CD14-positive monocyte (primary cell): ENCODE measurements at regions not wholly inside any gene's neighbourhood (a gene's known extent, or its start where the extent isn't known, plus 50 kb on each side); places are given as distances from the start of the nearest gene placed in this dataset. TPM values are rescaled to one million over a fixed set of nuclear protein-coding genes. Genes with fewer than 3 reads are reported as not detected.

ENCODE experiments used
- DNase-seq, 3 donors: peaks; one replicate each; pipeline ENCODE4 v3.0.0-alpha.2; 2011 to 2022
- H2AFZ ChIP-seq: 2 replicates; pipeline ENCODE4 v1.6.0; 2012; ENCODE audit warnings: mild to moderate bottlenecking, low read depth, low read length, inconsistent platforms; ENCODE audit not compliant: insufficient read depth, poor library complexity, severe bottlenecking
- H3K27ac ChIP-seq, 2 donors: 1 replicate in 1 of 2; 2 replicates in 1 of 2; pipeline ENCODE4 v1.5.1; 2012 to 2013; ENCODE audit warnings: low read length in 2 of 2, control low read depth in 1 of 2, inconsistent platforms in 1 of 2, low read depth in 1 of 2, mild to moderate bottlenecking in 1 of 2
- H3K27me3 ChIP-seq, 2 donors: one replicate each; pipeline versions ENCODE4 v1.6.0 to v1.6.1; 2011 to 2013; ENCODE audit warnings: low read length in 2 of 2; ENCODE audit not compliant: control insufficient read depth in 2 of 2, insufficient read depth in 2 of 2
- H3K36me3 ChIP-seq, 2 donors: replicated peaks in 1 of 2; 1 replicate in 1 of 2; 2 replicates in 1 of 2; pipeline versions ENCODE4 v1.5.1 to v1.6.1; 2012 to 2013; ENCODE audit warnings: low read length in 2 of 2, control low read depth in 1 of 2, inconsistent platforms in 1 of 2, mild to moderate bottlenecking in 1 of 2; ENCODE audit not compliant: insufficient read depth in 2 of 2, control insufficient read depth in 1 of 2
- H3K4me1 ChIP-seq, 2 donors: 1 replicate in 1 of 2; 2 replicates in 1 of 2; pipeline versions ENCODE4 v1.5.1 to v1.6.1; 2012 to 2013; ENCODE audit warnings: low read length in 2 of 2, control low read depth in 1 of 2, inconsistent platforms in 1 of 2, mild to moderate bottlenecking in 1 of 2, moderate library complexity in 1 of 2; ENCODE audit not compliant: insufficient read depth in 2 of 2, control insufficient read depth in 1 of 2
- H3K4me2 ChIP-seq: replicated peaks from 2 replicates; pipeline ENCODE3; 2012; ENCODE audit warnings: low read length, moderate library complexity, mild to moderate bottlenecking; ENCODE audit not compliant: poor library complexity, severe bottlenecking; ENCODE audit errors: extremely low read depth
- H3K4me3 ChIP-seq, 3 experiments: fragments of 200-600 bp in 1 of 3; sonication (generic) in 1 of 3; replicated peaks in 1 of 3; 1 replicate in 2 of 3; 2 replicates in 1 of 3; pipeline ENCODE4 v1.5.1; 2011 to 2013; ENCODE audit warnings: low read length in 3 of 3, mild to moderate bottlenecking in 3 of 3, control low read depth in 2 of 3, low read depth in 2 of 3, inconsistent platforms in 1 of 3, moderate library complexity in 1 of 3
- H3K79me2 ChIP-seq: 2 replicates; pipeline ENCODE4 v1.6.0; 2012; ENCODE audit warnings: mild to moderate bottlenecking, control low read depth, inconsistent platforms, low read length, moderate library complexity; ENCODE audit not compliant: insufficient read depth
- H3K9ac ChIP-seq: 2 replicates; pipeline ENCODE4 v1.6.0; 2017; ENCODE audit warnings: low read length, mild to moderate bottlenecking; ENCODE audit not compliant: insufficient read depth, poor library complexity, severe bottlenecking
- H3K9me3 ChIP-seq, 2 donors: replicated peaks in 1 of 2; 1 replicate in 1 of 2; 2 replicates in 1 of 2; pipeline versions ENCODE4 v1.5.1 to v1.6.1; 2012 to 2013; ENCODE audit warnings: low read length in 2 of 2, control low read depth in 1 of 2; ENCODE audit not compliant: control insufficient read depth in 1 of 2, insufficient read depth in 1 of 2
- H4K20me1 ChIP-seq: 2 replicates; pipeline ENCODE4 v1.6.0; 2012; ENCODE audit warnings: mild to moderate bottlenecking, low read length, control low read depth, moderate library complexity; ENCODE audit not compliant: insufficient read depth
- H3K27ac Mint-ChIP-seq, 7 donors: one replicate each; pipeline ENCODE4 v1.8.0; 2020; ENCODE audit warnings: mild to moderate bottlenecking in 7 of 7, mixed read lengths in 7 of 7, moderate library complexity in 6 of 7, inconsistent platforms in 2 of 7
- H3K27me3 Mint-ChIP-seq, 3 donors: one replicate each; pipeline ENCODE4 v1.8.0; 2021 to 2022; ENCODE audit warnings: low read depth in 3 of 3, mild to moderate bottlenecking in 3 of 3, mixed read lengths in 3 of 3, moderate library complexity in 3 of 3, inconsistent platforms in 1 of 3
- H3K36me3 Mint-ChIP-seq, 2 donors: one replicate each; pipeline ENCODE4 v1.8.0; 2020; ENCODE audit warnings: mixed read lengths in 2 of 2, inconsistent platforms in 1 of 2, mild to moderate bottlenecking in 1 of 2
- H3K4me1 Mint-ChIP-seq: one replicate; pipeline ENCODE4 v1.8.0; 2020; ENCODE audit warnings: mild to moderate bottlenecking, mixed read lengths
- H3K4me3 Mint-ChIP-seq, 2 donors: one replicate each; pipeline ENCODE4 v1.8.0; 2020; ENCODE audit warnings: mild to moderate bottlenecking in 2 of 2, mixed read lengths in 2 of 2, moderate library complexity in 1 of 2
- H3K9me3 Mint-ChIP-seq, 7 donors: one replicate each; pipeline ENCODE4 v1.8.0; 2020 to 2022; ENCODE audit warnings: mixed read lengths in 7 of 7, mild to moderate bottlenecking in 6 of 7, moderate library complexity in 6 of 7, inconsistent platforms in 2 of 7
- WGBS: methylation state at CpG from one replicate; pipeline ENCODE4 v1.1.5; 2013; ENCODE audit warnings: missing lambda C conversion rate; ENCODE audit not compliant: insufficient coverage; 5-methylcytosine and 5-hydroxymethylcytosine counted together
- intact Hi-C, 2 donors: fragments of 100-400 bp; cut with micrococcal nuclease; formaldehyde crosslinking; loops; one replicate each; pipeline versions ENCODE4 v1.15.0 to v1.15.1; 2023
- small RNA-seq: library from RNA; depleted of rRNA; stranded (forward); fragments of <200 nt; gene quantifications from one replicate; pipeline ENCODE3, GENCODE V24; 2012; ENCODE audit warnings: low read depth; ENCODE audit not compliant: insufficient read length
- TF ChIP-seq, protein P1 (sequence below): fragments of 200-600 bp; IDR thresholded peaks from one replicate; pipeline ENCODE4 v1.8.0; 2022; ENCODE audit warnings: antibody characterized with exemption, mild to moderate bottlenecking

DNA sequence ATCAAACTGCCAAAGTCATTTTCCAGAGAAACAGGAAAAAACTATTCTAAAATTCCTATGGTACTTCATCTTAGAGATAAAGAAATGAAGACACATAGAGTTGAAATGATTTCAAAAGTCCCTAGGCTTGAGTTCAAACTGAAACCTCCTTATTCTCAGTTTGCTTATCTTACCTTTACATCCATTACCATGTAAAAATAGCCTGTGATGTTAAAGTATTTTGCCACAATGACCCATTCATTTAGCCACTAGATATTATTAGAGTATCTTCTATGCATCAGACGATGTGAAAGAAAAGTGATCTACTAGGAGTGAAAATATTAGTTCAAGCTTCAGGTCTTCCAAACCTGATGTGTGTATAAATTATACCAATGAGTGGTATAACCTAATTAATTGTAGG lies 55.1 kb upstream of the TTC14 start:
- Histone ChIP-seq H3K4me1 (no peaks in the 10 kb centered on the region), H3K4me3 (no peak overlapping the region), H3K9ac (no peak overlapping the region), H3K36me3 (no peaks in the 10 kb centered on the region), H2AFZ (no peak overlapping the region), H3K27me3 (no peaks in the 10 kb centered on the region), H3K27ac (no peak overlapping the region), H3K4me2 (no peak overlapping the region), H3K79me2 (no peaks in the 10 kb centered on the region), H3K9me3 (peaks cover 0 to 5% of the 10 kb centered on the region in 2 donors), H4K20me1 (no peaks in the 10 kb centered on the region)
- H3K27me3 Mint-ChIP-seq: no peaks in the 10 kb centered on the region
- DNase-seq: no peak
- H3K4me1 Mint-ChIP-seq: no peaks in the 10 kb centered on the region
- no peak overlapping the region for H3K27ac Mint-ChIP-seq
- peaks cover 0 to 7% (median 2%) of the 10 kb centered on the region in 7 donors for H3K9me3 Mint-ChIP-seq
- no CpG with 5 or more reads among the region's 1 CpG for WGBS
- intact Hi-C loops: no loop called here
- no peaks in the 10 kb centered on the region for H3K36me3 Mint-ChIP-seq
- TF ChIP-seq, protein P1, sequence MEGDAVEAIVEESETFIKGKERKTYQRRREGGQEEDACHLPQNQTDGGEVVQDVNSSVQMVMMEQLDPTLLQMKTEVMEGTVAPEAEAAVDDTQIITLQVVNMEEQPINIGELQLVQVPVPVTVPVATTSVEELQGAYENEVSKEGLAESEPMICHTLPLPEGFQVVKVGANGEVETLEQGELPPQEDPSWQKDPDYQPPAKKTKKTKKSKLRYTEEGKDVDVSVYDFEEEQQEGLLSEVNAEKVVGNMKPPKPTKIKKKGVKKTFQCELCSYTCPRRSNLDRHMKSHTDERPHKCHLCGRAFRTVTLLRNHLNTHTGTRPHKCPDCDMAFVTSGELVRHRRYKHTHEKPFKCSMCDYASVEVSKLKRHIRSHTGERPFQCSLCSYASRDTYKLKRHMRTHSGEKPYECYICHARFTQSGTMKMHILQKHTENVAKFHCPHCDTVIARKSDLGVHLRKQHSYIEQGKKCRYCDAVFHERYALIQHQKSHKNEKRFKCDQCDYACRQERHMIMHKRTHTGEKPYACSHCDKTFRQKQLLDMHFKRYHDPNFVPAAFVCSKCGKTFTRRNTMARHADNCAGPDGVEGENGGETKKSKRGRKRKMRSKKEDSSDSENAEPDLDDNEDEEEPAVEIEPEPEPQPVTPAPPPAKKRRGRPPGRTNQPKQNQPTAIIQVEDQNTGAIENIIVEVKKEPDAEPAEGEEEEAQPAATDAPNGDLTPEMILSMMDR: no peak
- H3K4me3 Mint-ChIP-seq: no peak overlapping the region

DNA sequence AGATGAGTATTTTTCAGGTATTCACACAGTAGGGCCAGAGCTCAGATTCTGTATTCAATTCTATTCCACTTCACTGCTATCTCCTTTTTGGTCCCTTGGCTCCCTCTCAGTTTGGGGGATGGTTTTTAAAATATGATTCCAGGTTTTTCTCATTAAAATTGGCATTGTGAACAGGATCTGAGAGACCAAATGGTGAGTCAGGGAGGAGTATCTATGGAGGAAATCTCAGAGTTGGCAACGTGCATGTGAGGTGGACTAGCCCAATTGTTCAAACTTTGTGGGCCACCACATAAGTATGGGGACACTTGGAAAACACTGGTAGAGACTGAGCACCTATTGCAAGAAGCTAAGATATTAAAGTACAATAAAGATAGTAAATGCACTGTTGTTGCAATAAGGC lies 53.9 kb upstream of the TTC14 start:
- H3K4me3 ChIP-seq: no peak overlapping the region
- H3K9me3 ChIP-seq: peaks cover 4 to 6% of the 10 kb centered on the region in 2 donors
- no peaks in the 10 kb centered on the region for H3K4me1 Mint-ChIP-seq
- H3K79me2 ChIP-seq: no peaks in the 10 kb centered on the region
- H4K20me1 ChIP-seq: no peaks in the 10 kb centered on the region
- H3K27ac Mint-ChIP-seq: no peak overlapping the region
- intact Hi-C loops: no loop called here
- H3K9me3 Mint-ChIP-seq: peaks cover 0 to 7% (median 2%) of the 10 kb centered on the region in 7 donors
- no peak overlapping the region for H3K9ac ChIP-seq
- no peaks in the 10 kb centered on the region for H3K36me3 ChIP-seq
- H3K4me2 ChIP-seq: no peak overlapping the region
- H3K4me3 Mint-ChIP-seq: no peak overlapping the region
- DNase-seq: no peak
- 71% methylated on average over 1 of the region's 1 CpG for WGBS
- H3K27ac ChIP-seq: no peak overlapping the region
- H3K27me3 ChIP-seq: no peaks in the 10 kb centered on the region
- no peaks in the 10 kb centered on the region for H3K36me3 Mint-ChIP-seq
- H3K4me1 ChIP-seq: no peaks in the 10 kb centered on the region
- H3K27me3 Mint-ChIP-seq: no peaks in the 10 kb centered on the region
- no peak overlapping the region for H2AFZ ChIP-seq
- TF ChIP-seq, protein P1: no peak

Small RNA genes in the stretch of these regions (small RNA-seq; reads per million reads assigned to genes)
- gene AC134503.1 (not detected), gene RF00096 (3.1 reads per million, percentile 24 among the genes with 10 or more reads in this experiment), gene RNA5SP149 (not detected)
